PC-9 (cell line): ENCODE measurements at regions not wholly inside any gene's neighbourhood (a gene's known extent, or its start where the extent isn't known, plus 50 kb on each side); places are given as distances from the start of the nearest gene placed in this dataset.

ENCODE experiments used
- BruUV-seq: library from RNA; stranded (reverse); fragments of 400-500 nt; replicated peaks from 2 replicates; lab custom pipeline; 2021; lab: Mats Ljungman, UMichigan
- CTCF ChIA-PET: fragments of 300-600 bp; sonication (Branson Sonifier 250); formaldehyde crosslinking; loops from one replicate; lab custom pipeline; 2022; ENCODE audit warnings: antibody characterized with exemption; lab: Charles Lee
- POLR2A ChIA-PET: fragments of 300-600 bp; sonication (Branson Sonifier 250); formaldehyde crosslinking; loops from one replicate; lab custom pipeline; 2022; ENCODE audit warnings: antibody characterized with exemption; ENCODE audit not compliant: unreplicated experiment; lab: Charles Lee
- DNase-seq, 2 experiments: peaks; one replicate each; pipeline versions ENCODE4 v3.0.0 to v3.0.0-alpha.2; 2015 to 2022; ENCODE audit warnings: mixed read lengths in 1 of 2
- H2AFZ ChIP-seq: fragments of 200-600 bp; sonication (generic); 2 replicates; pipeline ENCODE4 v1.8.1; 2017; ENCODE audit warnings: antibody characterized with exemption
- H3F3A ChIP-seq: fragments of 200-600 bp; sonication (generic); 2 replicates; pipeline ENCODE4 v1.8.1; 2017; ENCODE audit warnings: antibody characterized with exemption, mild to moderate bottlenecking, low read depth; ENCODE audit not compliant: insufficient read depth
- H3K27ac ChIP-seq: fragments of 200-600 bp; sonication (generic); 2 replicates; pipeline ENCODE4 v1.6.1; 2016; ENCODE audit warnings: mixed run types
- H3K27me3 ChIP-seq: fragments of 200-600 bp; sonication (generic); 2 replicates; pipeline ENCODE4 v1.6.1; 2016; ENCODE audit warnings: low read depth, mixed run types; ENCODE audit not compliant: insufficient read depth
- H3K36me3 ChIP-seq: fragments of 200-600 bp; sonication (generic); 2 replicates; pipeline ENCODE4 v1.6.1; 2016; ENCODE audit warnings: low read depth, mixed run types
- H3K4me1 ChIP-seq: fragments of 200-600 bp; sonication (generic); replicated peaks from 2 replicates; pipeline ENCODE4 v1.6.1; 2016; ENCODE audit warnings: mixed run types; ENCODE audit not compliant: insufficient read depth
- H3K4me2 ChIP-seq: fragments of 200-600 bp; sonication (generic); 2 replicates; pipeline ENCODE4 v1.6.1; 2017; ENCODE audit warnings: mixed run types
- H3K4me3 ChIP-seq: fragments of 200-600 bp; sonication (generic); 2 replicates; pipeline ENCODE4 v1.6.1; 2016; ENCODE audit warnings: mixed run types
- H3K79me2 ChIP-seq: fragments of 200-600 bp; sonication (generic); 2 replicates; pipeline ENCODE4 v1.6.1; 2017; ENCODE audit warnings: low read depth, mixed run types
- H3K9me2 ChIP-seq: fragments of 200-600 bp; sonication (generic); 2 replicates; pipeline ENCODE4 v1.8.1; 2017; ENCODE audit warnings: mild to moderate bottlenecking; ENCODE audit not compliant: insufficient read depth
- H3K9me3 ChIP-seq: fragments of 200-600 bp; sonication (generic); 2 replicates; pipeline ENCODE4 v1.8.1; 2016; ENCODE audit warnings: low read depth; ENCODE audit not compliant: insufficient read depth
- H4K20me1 ChIP-seq: fragments of 200-600 bp; sonication (generic); 2 replicates; pipeline ENCODE4 v1.8.1; 2017; ENCODE audit not compliant: insufficient read depth
- CTCF ChIP-seq: fragments of 200-600 bp; sonication (generic); conservative IDR thresholded peaks from 2 replicates; pipeline ENCODE4 v1.6.1; 2017; ENCODE audit warnings: mixed run types, antibody characterized with exemption, mild to moderate bottlenecking, moderate library complexity
- EZH2 ChIP-seq: fragments of 200-600 bp; sonication (generic); IDR thresholded peaks from 2 replicates; pipeline ENCODE4 v1.8.0; 2017; ENCODE audit warnings: antibody characterized with exemption, low read depth
- intact Hi-C: fragments of 100-400 bp; cut with micrococcal nuclease; formaldehyde crosslinking; loops from one replicate; pipeline ENCODE4 v1.10.0; 2022; ENCODE audit not compliant: unreplicated experiment

GRCh38 chr1:147052677-147053076, 114.6 kb downstream of the NBPF12 start:
- H3K36me3 ChIP-seq: no peaks in the 10 kb centered on the region
- H3K27me3 ChIP-seq: peaks cover 48% of the 10 kb centered on the region
- no peaks in the 10 kb centered on the region for H3K4me1 ChIP-seq
- no peak overlapping the region for H3K4me3 ChIP-seq
- no peaks in the 10 kb centered on the region for H3K79me2 ChIP-seq
- no peak overlapping the region for H2AFZ ChIP-seq
- BruUV-seq: no TSS peak
- ChIA-PET POLR2A (no interaction called here), CTCF (no interaction called here)
- H3K27ac ChIP-seq: no peak overlapping the region
- intact Hi-C loops: no loop called here
- no peak for TF ChIP-seq CTCF
- TF ChIP-seq EZH2: no peak
- DNase-seq: no peak
- H3K4me2 ChIP-seq: no peak overlapping the region
- H3F3A ChIP-seq: no peaks in the 10 kb centered on the region
- H4K20me1 ChIP-seq: no peaks in the 10 kb centered on the region
- no peaks in the 10 kb centered on the region for H3K9me3 ChIP-seq
- H3K9me2 ChIP-seq: no peaks in the 10 kb centered on the region

- Histone ChIP-seq H2AFZ (no peak overlapping the region), H3K9me3 (no peaks in the 10 kb centered on the region), H3K27me3 (peaks cover 45% of the 10 kb centered on the region), H3K4me2 (no peak overlapping the region), H3K79me2 (no peaks in the 10 kb centered on the region), H3K27ac (no peak overlapping the region), H3K4me1 (no peaks in the 10 kb centered on the region), H3K4me3 (no peak overlapping the region), H3K36me3 (no peaks in the 10 kb centered on the region), H3K9me2 (no peaks in the 10 kb centered on the region), H3F3A (no peaks in the 10 kb centered on the region), H4K20me1 (no peaks in the 10 kb centered on the region)
- TF ChIP-seq CTCF: no peak
- DNase-seq: no peak
- BruUV-seq: no TSS peak
- POLR2A ChIA-PET: no interaction called here
- CTCF ChIA-PET: no interaction called here
- intact Hi-C loops: no loop called here
Measured at GRCh38 chr1:147052143-147052542, 114.0 kb downstream of the NBPF12 start.

GRCh38 chr1:147051136-147051535, 113.0 kb downstream of the NBPF12 start:
- Histone ChIP-seq H3K9me3 (no peaks in the 10 kb centered on the region), H3K9me2 (no peaks in the 10 kb centered on the region), H3K27me3 (peaks cover 39% of the 10 kb centered on the region), H3K4me2 (no peak overlapping the region), H3K36me3 (no peaks in the 10 kb centered on the region), H3F3A (no peaks in the 10 kb centered on the region), H3K79me2 (no peaks in the 10 kb centered on the region), H3K4me3 (no peak overlapping the region), H4K20me1 (no peaks in the 10 kb centered on the region), H2AFZ (no peak overlapping the region), H3K4me1 (no peaks in the 10 kb centered on the region), H3K27ac (no peak overlapping the region)
- BruUV-seq: no TSS peak
- TF ChIP-seq EZH2: no peak
- no peak for TF ChIP-seq CTCF
- ChIA-PET POLR2A (no interaction called here), CTCF (no interaction called here)
- intact Hi-C loops: no loop called here
- DNase-seq: no peak
